HepG2 (cell line): ENCODE measurements at regions not wholly inside any gene's neighbourhood (a gene's known extent, or its start where the extent isn't known, plus 50 kb on each side); places are given as distances from the start of the nearest gene placed in this dataset.

Experiments used
- ATAC-seq: fragments of 200-7000 bp; cut with Tn5 transposase; 3 replicates; pipeline ENCODE4 v1.9.1; 2020; ENCODE audit warnings: mild to moderate bottlenecking, moderate library complexity
- BruUV-seq: library from RNA; stranded (reverse); fragments of 400-500 nt; replicated peaks from 2 replicates; lab custom pipeline; 2021; lab: Mats Ljungman, UMichigan
- CTCF ChIA-PET: fragments of 300-600 bp; formaldehyde crosslinking; extraction: SDS; loops from one replicate; lab custom pipeline; 2021; ENCODE audit warnings: low total read pairs, inconsistent platforms, low intra/inter-chr PET ratio; lab: Yijun Ruan, JAX
- POLR2A ChIA-PET: fragments of 350-600 bp; sonication (Branson Sonifier 250); formaldehyde crosslinking; loops from one replicate; lab custom pipeline; 2020; ENCODE audit warnings: antibody characterized with exemption, inconsistent platforms; lab: Yijun Ruan, JAX
- DNase-seq: peaks from one replicate; pipeline ENCODE4 v3.0.0-alpha.2; 2015; ENCODE audit warnings: low spot score
- FAIRE-seq: peaks from 3 replicates; lab custom pipeline; 2011; peaks lifted over from hg19 to GRCh38; lab: Jason Lieb, UNC
- H2AFZ ChIP-seq: one replicate; pipeline ENCODE4 v1.6.1; 2011; ENCODE audit warnings: low read length, inconsistent platforms
- H3K27ac ChIP-seq: fragments of 300-600 bp; 3 replicates; pipeline ENCODE4 v1.8.0; 2011; ENCODE audit warnings: mixed run types, mild to moderate bottlenecking, mixed read lengths, low read length, inconsistent platforms; ENCODE audit not compliant: insufficient read depth; ENCODE audit errors: extremely low read length
- H3K27me3 ChIP-seq, 2 experiments: fragments of 200-600 bp in 1 of 2; 2 replicates in 1 of 2; 3 replicates in 1 of 2; pipeline versions ENCODE4 v1.6.0 to v1.8.0; 2011; ENCODE audit warnings: low read length in 2 of 2, mild to moderate bottlenecking in 2 of 2, moderate library complexity in 2 of 2, inconsistent platforms in 1 of 2; ENCODE audit not compliant: insufficient read depth in 2 of 2, control insufficient read depth in 1 of 2
- H3K36me3 ChIP-seq, 2 experiments: fragments of 200-600 bp in 1 of 2; replicated peaks in 1 of 2; 2 replicates in 1 of 2; 3 replicates in 1 of 2; pipeline versions ENCODE4 v1.5.1 to v1.8.0; 2011; ENCODE audit warnings: low read length in 2 of 2, inconsistent platforms in 1 of 2; ENCODE audit not compliant: insufficient read depth in 2 of 2, control insufficient read depth in 1 of 2
- H3K4me1 ChIP-seq: 2 replicates; pipeline ENCODE4 v1.5.1; 2012; ENCODE audit warnings: low read length, inconsistent platforms; ENCODE audit not compliant: insufficient read depth
- H3K4me2 ChIP-seq: 2 replicates; pipeline ENCODE4 v1.6.0; 2011; ENCODE audit warnings: low read depth, low read length, inconsistent platforms
- H3K4me3 ChIP-seq, 3 experiments: fragments of 200-600 bp in 1 of 3; sonication (generic), shearing (Covaris generic) in 1 of 3; replicated peaks in 1 of 3; 2 replicates each; pipeline ENCODE4 v1.5.1; 2011 to 2016; ENCODE audit warnings: low read length in 3 of 3, inconsistent platforms in 2 of 3, low read depth in 2 of 3, mild to moderate bottlenecking in 2 of 3, control low read depth in 1 of 3, mixed read lengths in 1 of 3; ENCODE audit not compliant: insufficient read depth in 1 of 3
- H3K79me2 ChIP-seq: one replicate; pipeline ENCODE4 v1.6.1; 2011; ENCODE audit warnings: low read length, inconsistent platforms; ENCODE audit not compliant: insufficient read depth
- H3K9ac ChIP-seq: 2 replicates; pipeline ENCODE4 v1.6.0; 2011; ENCODE audit warnings: mild to moderate bottlenecking, low read depth, low read length, inconsistent platforms; ENCODE audit not compliant: insufficient read depth
- H3K9me3 ChIP-seq: 2 replicates; pipeline ENCODE4 v1.5.1; 2012; ENCODE audit warnings: mild to moderate bottlenecking, low read length
- H4K20me1 ChIP-seq: 2 replicates; pipeline ENCODE4 v1.6.0; 2011; ENCODE audit warnings: inconsistent platforms, mild to moderate bottlenecking, low read length, moderate library complexity; ENCODE audit not compliant: insufficient read depth
- ATRX ChIP-seq: sonication (generic); formaldehyde crosslinking; IDR thresholded peaks from 2 replicates; pipeline ENCODE4 v1.4.0; 2020; ENCODE audit warnings: missing genetic modification reagents, borderline replicate concordance
- GATAD2A ChIP-seq: IDR thresholded peaks from 2 replicates; pipeline ENCODE4 v1.6.1; 2016
- HIC2 ChIP-seq: sonication (generic); formaldehyde crosslinking; IDR thresholded peaks from 2 replicates; pipeline ENCODE4 v1.9.0; 2022; ENCODE audit warnings: low read depth, missing genetic modification reagents
- HNF4G ChIP-seq, 2 experiments: sonication (generic) in 1 of 2; formaldehyde crosslinking in 1 of 2; IDR thresholded peaks; 2 replicates each; pipeline versions ENCODE4 v1.4.0 to v1.6.1; 2011 to 2020; ENCODE audit warnings: borderline replicate concordance in 2 of 2, low read depth in 2 of 2, mild to moderate bottlenecking in 2 of 2, low read length in 1 of 2, missing genetic modification reagents in 1 of 2, moderate library complexity in 1 of 2
- KDM1A ChIP-seq: IDR thresholded peaks from 2 replicates; pipeline ENCODE4 v1.6.1; 2016; ENCODE audit warnings: missing compliant biosample characterization
- NCOR1 ChIP-seq: fragments of 200-600 bp; sonication (generic); IDR thresholded peaks from 2 replicates; pipeline ENCODE4 v1.7.0; 2017; ENCODE audit warnings: antibody characterized with exemption, low read length, borderline replicate concordance
- NFE2 ChIP-seq: sonication (generic); formaldehyde crosslinking; IDR thresholded peaks from 2 replicates; pipeline ENCODE4 v1.4.0; 2020; ENCODE audit warnings: missing genetic modification reagents
- POGZ ChIP-seq: sonication (generic); formaldehyde crosslinking; IDR thresholded peaks from 2 replicates; pipeline ENCODE4 v1.4.0; 2020; ENCODE audit warnings: mild to moderate bottlenecking, missing genetic modification reagents
- ZBTB3 ChIP-seq: sonication (generic); formaldehyde crosslinking; IDR thresholded peaks from 2 replicates; pipeline ENCODE4 v1.4.0; 2020; ENCODE audit warnings: low read depth, mild to moderate bottlenecking, moderate library complexity, missing genetic modification reagents, borderline replicate concordance
- ZNF225 ChIP-seq: sonication (generic); formaldehyde crosslinking; IDR thresholded peaks from 2 replicates; pipeline ENCODE4 v1.4.0; 2020; ENCODE audit warnings: mild to moderate bottlenecking, missing genetic modification reagents
- ZNF296 ChIP-seq: sonication (generic); formaldehyde crosslinking; conservative IDR thresholded peaks from 2 replicates; pipeline ENCODE4 v1.5.0; 2020; ENCODE audit warnings: mild to moderate bottlenecking, missing genetic modification reagents
- ZNF430 ChIP-seq: sonication (generic); formaldehyde crosslinking; IDR thresholded peaks from 2 replicates; pipeline ENCODE4 v1.9.0; 2021; ENCODE audit warnings: mild to moderate bottlenecking, missing genetic modification reagents
- ZNF460 ChIP-seq: sonication (generic); formaldehyde crosslinking; IDR thresholded peaks from 2 replicates; pipeline ENCODE4 v1.5.1; 2020; ENCODE audit warnings: missing genetic modification reagents, mild to moderate bottlenecking, borderline replicate concordance
- ZNF816 ChIP-seq: sonication (generic); formaldehyde crosslinking; IDR thresholded peaks from 2 replicates; pipeline ENCODE4 v1.8.0; 2022; ENCODE audit warnings: missing genetic modification reagents, mild to moderate bottlenecking, borderline replicate concordance
- WGBS: methylation state at CpG from one replicate; pipeline ENCODE4 v1.1.6; 2017; ENCODE audit warnings: low lambda C conversion rate; 5-methylcytosine and 5-hydroxymethylcytosine counted together
- in situ Hi-C: cut with HindIII; loops from 2 replicates; pipeline ENCODE4 v1.10.0; 2017; ENCODE audit warnings: low pct_unique_long_range_greater_than_20kb; ENCODE audit not compliant: extremely low pct_ligation_motif_present
- intact Hi-C: fragments of 100-400 bp; cut with micrococcal nuclease; formaldehyde crosslinking; loops from one replicate; pipeline ENCODE4 v1.10.0; 2022; ENCODE audit not compliant: unreplicated experiment

GRCh38 chr2:109674894-109675534 is 60.9 kb downstream of the SOWAHC start:
- no TSS peak for BruUV-seq
- no peaks in the 10 kb centered on the region for H3K79me2 ChIP-seq
- H3K4me3 ChIP-seq: peak overlapping the region in 1 of 3 experiments; percentile 6; a peak in 1 of 6 replicates
- no peaks in the 10 kb centered on the region for H3K9me3 ChIP-seq
- H3K4me1 ChIP-seq: peaks cover 77% of the 10 kb centered on the region
- peak; percentile 23 for FAIRE-seq
- peak overlapping the region; percentile 72 for H3K27ac ChIP-seq
- intact Hi-C loops: no loop called here
- ATAC-seq: peak; percentile 19; the same call in 2 of the 3 replicates
- WGBS: 12% methylated on average over 8 of the region's 8 CpGs
- no peaks in the 10 kb centered on the region for H3K27me3 ChIP-seq
- peak overlapping the region; percentile 53 for H3K4me2 ChIP-seq
- CTCF ChIA-PET: no interaction called here
- in situ Hi-C loops: no loop called here
- no peak overlapping the region for H2AFZ ChIP-seq
- H4K20me1 ChIP-seq: no peaks in the 10 kb centered on the region
- DNase-seq: peak; percentile 67
- POLR2A ChIA-PET: interaction anchor here (0.9 to 8.9 kb wide), 7 partner anchors 12 to 60 kb away, joined by 4 to 125 read pairs (median 8); partner anchors contain the start of genes SEPTIN10 and SOWAHC
- H3K9ac ChIP-seq: peak overlapping the region; percentile 36
- no peaks in the 10 kb centered on the region for H3K36me3 ChIP-seq
- no peak for TF ChIP-seq GATAD2A (CRISPR knock-in tag)
- TF ChIP-seq ZNF296 (CRISPR knock-in tag): 0 out of 2 replicates have a peak, but pooled peaks have one; percentile 2
- 0 out of 2 replicates have a peak, but pooled peaks have one; percentile 24 for TF ChIP-seq ZNF430 (CRISPR knock-in tag)
- TF ChIP-seq POGZ (CRISPR knock-in tag): peak; percentile 64; the same call in 1 of the 2 replicates
- TF ChIP-seq HIC2 (CRISPR knock-in tag): peak; percentile 46; the same call in 1 of the 2 replicates
- TF ChIP-seq ZBTB3: no peak
- no peak for TF ChIP-seq ATRX
- TF ChIP-seq KDM1A: 0 out of 2 replicates have a peak, but pooled peaks have one; percentile 27
- no peak for TF ChIP-seq NFE2 (CRISPR knock-in tag)
- TF ChIP-seq ZNF225: no peak
- TF ChIP-seq ZNF816 (CRISPR knock-in tag): no peak
- peak; percentile 79 for TF ChIP-seq NCOR1
- TF ChIP-seq HNF4G (IDR thresholded peaks at IDR 0.05; ENCODE audit: borderline replicate concordance, low read depth, low read length): peak; percentile 16; the same call in 1 of the 2 replicates
- TF ChIP-seq HNF4G (CRISPR knock-in tag; IDR thresholded peaks at IDR 0.05; ENCODE audit: borderline replicate concordance, low read depth): peak; percentile 38; the same call in 1 of the 2 replicates
- no peak for TF ChIP-seq ZNF460 (CRISPR knock-in tag)
